ENCODE measurements at regions not wholly inside any gene's neighbourhood (a gene's known extent, or its start where the extent isn't known, plus 50 kb on each side); places are given as distances from the start of the nearest gene placed in this dataset.

DNA sequence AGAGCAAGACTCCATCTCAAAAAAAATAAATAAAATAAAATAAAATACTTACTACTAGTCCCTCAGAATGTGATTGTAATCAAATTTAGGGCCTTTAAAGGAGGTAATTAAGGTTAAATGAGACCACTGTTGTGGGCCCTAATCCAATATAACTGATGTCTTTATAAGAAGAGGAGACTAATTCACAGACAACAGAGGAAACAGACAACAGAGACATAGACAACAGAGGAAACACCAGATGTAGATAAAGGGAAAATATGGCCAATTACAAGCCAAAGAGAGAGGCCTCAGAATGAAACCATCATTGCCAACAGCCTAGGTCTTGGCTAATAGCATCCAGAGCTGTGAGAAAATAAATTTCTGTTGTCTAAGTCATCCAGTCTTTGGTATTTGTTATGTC, 669.0 kb upstream of the FOXG1 start:
- TF ChIP-seq POLR2AphosphoS5 (IDR thresholded peaks at IDR 0.05; ENCODE audit: borderline replicate concordance, low read depth, low read length) (no peak), EZH2 (IDR thresholded peaks at IDR 0.05) (no peak), FOXP2 (optimal IDR thresholded peaks at IDR 0.05; ENCODE audit: control extremely low read depth, extremely low read length, insufficient read depth) (no peak)
